Activated CD8-positive, alpha-beta T cell treated with anti-CD3 and anti-CD28 coated beads for 36 hours (primary cell): ENCODE measurements at regions not wholly inside any gene's neighbourhood (a gene's known extent, or its start where the extent isn't known, plus 50 kb on each side); places are given as distances from the start of the nearest gene placed in this dataset.

Experiments
- ATAC-seq: fragments of 200-7000 bp; cut with Tn5 transposase; one replicate; pipeline ENCODE4 v1.10.0; 2021; ENCODE audit warnings: mild to moderate bottlenecking, moderate library complexity
- CTCF ChIA-PET: fragments of 350-600 bp; sonication (Branson Sonifier 250); formaldehyde crosslinking; loops from one replicate; lab custom pipeline; 2021; ENCODE audit warnings: antibody characterized with exemption; lab: Charles Lee
- POLR2A ChIA-PET: fragments of 350-600 bp; sonication (Branson Sonifier 250); formaldehyde crosslinking; loops from one replicate; lab custom pipeline; 2021; ENCODE audit warnings: antibody characterized with exemption; lab: Charles Lee
- DNase-seq: peaks from one replicate; pipeline ENCODE4 v3.0.0-alpha.2; 2020
- H3K27ac Mint-ChIP-seq: one replicate; pipeline ENCODE4 v1.8.0; 2021; ENCODE audit warnings: mild to moderate bottlenecking, mixed read lengths
- H3K27me3 Mint-ChIP-seq: one replicate; pipeline ENCODE4 v1.8.0; 2021; ENCODE audit warnings: mixed read lengths
- H3K36me3 Mint-ChIP-seq: one replicate; pipeline ENCODE4 v1.8.0; 2021; ENCODE audit warnings: low read depth, mixed read lengths
- H3K4me1 Mint-ChIP-seq: one replicate; pipeline ENCODE4 v1.8.0; 2021; ENCODE audit warnings: low read depth, mixed read lengths
- H3K4me3 Mint-ChIP-seq: one replicate; pipeline ENCODE4 v1.8.0; 2021; ENCODE audit warnings: mild to moderate bottlenecking, moderate library complexity, mixed read lengths
- H3K9me3 Mint-ChIP-seq: one replicate; pipeline ENCODE4 v1.8.0; 2021; ENCODE audit warnings: mixed read lengths
- CTCF ChIP-seq: fragments of 200-600 bp; IDR thresholded peaks from one replicate; pipeline ENCODE4 v1.8.0; 2022; ENCODE audit warnings: antibody characterized with exemption, mild to moderate bottlenecking
- intact Hi-C: fragments of 100-400 bp; cut with micrococcal nuclease; formaldehyde crosslinking; loops from one replicate; pipeline ENCODE4 v1.10.0; 2022

DNA sequence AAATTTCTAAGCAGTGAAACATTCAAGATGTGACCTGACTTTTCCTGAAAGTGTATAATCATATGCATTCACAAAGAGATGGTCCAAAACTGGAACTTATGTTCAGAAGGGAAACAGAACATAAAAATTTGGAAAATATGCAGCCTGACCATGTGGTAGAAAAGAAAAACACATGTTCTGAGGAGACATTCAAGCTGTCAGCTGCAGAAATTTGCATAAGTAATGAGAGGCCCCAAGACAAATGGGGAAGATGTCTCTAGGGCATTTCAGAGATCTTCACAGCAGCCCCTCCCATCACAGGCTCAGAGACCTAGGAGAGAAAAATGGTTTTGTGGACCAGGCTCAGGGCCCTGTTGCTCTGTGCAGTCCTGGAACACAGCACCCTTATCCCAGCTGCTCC is 123.8 kb downstream of the RPIA start:
- Mint-ChIP-seq H3K27ac (no peak overlapping the region), H3K4me1 (no peaks in the 10 kb centered on the region), H3K27me3 (peaks cover 1% of the 10 kb centered on the region), H3K36me3 (no peaks in the 10 kb centered on the region), H3K4me3 (no peak overlapping the region), H3K9me3 (peaks cover 19% of the 10 kb centered on the region)
- POLR2A ChIA-PET = no interaction called here
- intact Hi-C loops = no loop called here
- ATAC-seq = no peak
- CTCF ChIA-PET = no interaction called here
- no peak for DNase-seq
- TF ChIP-seq CTCF = no peak

- ChIA-PET POLR2A (no interaction called here), CTCF (no interaction called here)
- Mint-ChIP-seq H3K27me3 (peaks cover 1% of the 10 kb centered on the region), H3K4me3 (no peak overlapping the region), H3K4me1 (no peaks in the 10 kb centered on the region), H3K27ac (no peak overlapping the region), H3K36me3 (no peaks in the 10 kb centered on the region), H3K9me3 (peaks cover 19% of the 10 kb centered on the region)
- DNase-seq = no peak
- TF ChIP-seq CTCF = no peak
- ATAC-seq = no peak
- intact Hi-C loops = no loop called here
Observed at GRCh38 chr2:88815697-88816096, 124.2 kb downstream of the RPIA start.

DNA sequence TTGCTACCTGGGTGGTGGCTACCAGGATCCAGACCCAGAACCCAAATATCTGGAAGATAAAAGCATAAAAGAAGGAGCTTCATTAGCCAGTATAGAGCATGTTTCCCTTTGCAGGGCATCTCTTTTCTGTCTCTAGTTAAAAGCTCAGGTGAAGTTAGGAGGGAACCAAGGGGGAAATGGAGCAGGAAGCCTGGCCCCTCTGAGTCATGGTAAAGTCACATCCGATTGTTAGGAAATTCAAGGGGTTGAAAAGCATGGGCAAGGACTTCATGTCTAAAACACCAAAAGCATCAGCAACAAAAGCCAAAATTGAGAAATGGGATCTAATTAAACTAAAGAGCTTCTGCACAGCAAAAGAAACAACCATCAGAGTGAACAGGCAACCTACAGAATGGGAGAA is 126.9 kb downstream of the RPIA start:
- DNase-seq (no peak), ATAC-seq (no peak)
- Mint-ChIP-seq H3K4me1 (no peaks in the 10 kb centered on the region), H3K9me3 (peaks cover 19% of the 10 kb centered on the region), H3K4me3 (no peak overlapping the region), H3K27ac (no peak overlapping the region), H3K36me3 (no peaks in the 10 kb centered on the region), H3K27me3 (peaks cover 1% of the 10 kb centered on the region)
- POLR2A ChIA-PET = no interaction called here
- no peak for TF ChIP-seq CTCF
- CTCF ChIA-PET = no interaction called here
- intact Hi-C loops = no loop called here

DNA sequence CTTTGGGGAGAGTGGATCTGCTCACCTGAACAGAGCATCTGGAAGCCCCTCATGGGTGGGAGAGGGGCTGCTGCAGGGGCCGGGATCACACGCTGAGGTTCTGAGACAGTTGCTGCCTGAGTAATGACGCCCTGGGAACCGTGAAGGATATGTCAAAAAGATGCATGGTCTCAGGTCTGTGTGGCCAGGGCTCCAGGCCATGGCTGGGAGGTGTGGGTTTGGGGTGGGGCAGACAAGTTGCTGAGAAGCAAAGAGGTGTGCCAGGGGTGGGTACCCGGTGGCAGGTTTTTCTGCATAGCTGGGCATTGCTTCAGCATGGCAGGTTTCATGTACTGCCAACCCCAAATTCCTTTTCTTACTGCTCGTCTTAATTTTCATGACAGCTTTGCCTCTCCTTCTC is 133.5 kb downstream of the RPIA start:
- ChIA-PET CTCF (no interaction called here), POLR2A (no interaction called here)
- no peak for TF ChIP-seq CTCF
- intact Hi-C loops = no loop called here
- H3K36me3 Mint-ChIP-seq = no peaks in the 10 kb centered on the region
- no peaks in the 10 kb centered on the region for H3K4me1 Mint-ChIP-seq
- H3K9me3 Mint-ChIP-seq = no peaks in the 10 kb centered on the region
- no peak for ATAC-seq
- peaks cover 6% of the 10 kb centered on the region for H3K27me3 Mint-ChIP-seq
- no peak overlapping the region for H3K4me3 Mint-ChIP-seq
- DNase-seq = no peak
- no peak overlapping the region for H3K27ac Mint-ChIP-seq

DNA sequence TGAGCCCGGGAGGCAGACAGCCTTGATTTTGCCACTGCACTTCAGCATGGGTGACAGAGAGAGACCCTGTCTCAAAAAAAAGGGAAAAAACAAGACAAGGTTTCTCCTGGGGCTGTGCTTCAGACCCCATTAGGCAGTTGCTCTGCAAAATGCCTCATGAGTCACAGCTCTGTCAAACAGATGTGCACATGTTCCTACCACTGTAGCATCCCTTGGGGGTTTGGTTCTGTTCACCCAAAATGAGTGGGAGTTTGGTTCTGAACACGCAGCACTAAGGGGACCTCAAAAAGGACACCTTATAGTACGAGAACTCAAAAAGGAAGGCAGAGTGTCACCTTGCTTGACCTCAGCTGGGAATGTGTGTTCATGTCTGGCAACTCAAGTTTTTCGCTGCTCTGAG is 134.9 kb downstream of the RPIA start:
- Mint-ChIP-seq H3K36me3 (no peaks in the 10 kb centered on the region), H3K4me3 (no peak overlapping the region), H3K4me1 (no peaks in the 10 kb centered on the region), H3K9me3 (no peaks in the 10 kb centered on the region), H3K27me3 (peaks cover 7% of the 10 kb centered on the region), H3K27ac (no peak overlapping the region)
- ATAC-seq (no peak), DNase-seq (no peak)
- TF ChIP-seq CTCF = no peak
- ChIA-PET CTCF (no interaction called here), POLR2A (no interaction called here)
- intact Hi-C loops = no loop called here
